ENCODE measurements at regions not wholly inside any gene's neighbourhood (a gene's known extent, or its start where the extent isn't known, plus 50 kb on each side); places are given as distances from the start of the nearest gene placed in this dataset.

DNA sequence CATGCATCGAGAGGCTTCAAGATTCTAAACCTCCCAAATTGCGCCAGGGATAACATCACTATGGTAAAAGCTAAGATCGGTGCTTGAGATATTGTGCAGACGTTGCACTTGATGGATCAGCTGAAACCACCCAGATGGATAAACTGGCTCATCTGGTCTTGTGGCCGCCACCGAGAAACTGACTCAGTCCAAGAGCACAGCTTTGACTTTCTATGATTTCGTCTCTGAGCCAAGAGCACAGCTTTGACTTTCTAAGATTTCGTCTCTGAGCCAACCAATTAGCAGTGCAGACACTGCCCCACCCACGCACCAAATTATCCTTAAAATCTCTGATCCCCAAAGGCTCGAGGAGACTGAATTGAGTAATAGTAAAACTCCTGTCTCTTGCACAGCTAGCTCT, 687.2 kb downstream of the FAM133A start:
- DNase-seq = no peak

DNA sequence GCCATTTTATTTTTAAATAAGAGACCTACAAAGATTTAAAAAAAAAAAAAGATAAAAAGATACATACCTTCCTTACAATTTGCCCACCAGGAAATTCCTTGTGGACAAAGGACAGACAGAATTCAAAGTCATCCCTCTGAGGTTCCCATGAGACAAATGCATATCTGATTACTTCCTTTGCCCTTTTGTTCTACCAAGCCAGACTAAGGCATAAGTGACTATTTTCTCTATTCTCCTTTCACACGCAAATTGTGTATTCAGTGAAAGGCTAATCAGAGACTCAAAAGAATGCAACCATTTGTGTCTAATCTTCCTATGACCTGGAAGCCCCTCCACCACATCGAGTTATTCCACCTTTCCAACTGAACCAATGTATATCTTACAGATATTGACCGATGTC, 691.7 kb downstream of the FAM133A start:
- no peak for DNase-seq

DNA sequence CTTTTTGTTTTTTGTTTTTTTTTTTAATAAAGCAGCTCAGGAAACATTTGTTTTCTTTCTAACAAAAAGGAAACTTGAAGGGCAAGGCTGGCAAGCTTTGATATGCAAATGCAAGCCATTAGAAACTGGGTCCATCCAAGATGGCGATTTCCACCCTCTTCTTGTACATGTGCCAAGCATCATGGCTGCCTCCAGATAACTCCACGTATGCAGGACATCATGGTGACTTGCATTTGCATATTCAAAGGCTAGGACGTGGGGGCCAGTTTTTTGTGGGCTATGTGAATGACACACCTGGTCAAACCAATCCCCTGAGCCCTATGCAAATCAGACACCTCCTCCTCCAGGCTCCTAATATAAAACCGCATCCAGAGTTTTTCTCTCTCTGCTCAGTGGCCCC, 692.6 kb downstream of the FAM133A start:
- DNase-seq = no peak

DNA sequence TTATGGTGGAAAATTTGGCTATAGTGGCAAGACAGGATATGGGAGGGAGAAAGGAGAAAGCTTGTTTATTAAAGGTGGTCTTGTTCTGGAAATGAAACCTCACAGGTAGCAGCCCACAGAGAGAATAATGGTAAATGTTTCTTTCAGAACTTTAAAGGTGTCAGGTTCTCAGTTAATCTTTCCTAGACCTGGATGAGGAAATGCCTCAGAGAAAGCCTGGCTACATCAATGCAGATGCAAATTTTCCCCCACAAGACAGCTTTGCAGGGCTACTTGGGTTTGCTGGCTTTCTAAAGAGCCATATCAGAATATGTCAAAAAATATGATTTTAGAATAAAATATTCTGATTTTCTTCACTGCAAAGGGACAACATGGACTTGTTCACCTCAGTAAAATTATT, 715.0 kb downstream of the FAM133A start:
- DNase-seq = no peak

DNA sequence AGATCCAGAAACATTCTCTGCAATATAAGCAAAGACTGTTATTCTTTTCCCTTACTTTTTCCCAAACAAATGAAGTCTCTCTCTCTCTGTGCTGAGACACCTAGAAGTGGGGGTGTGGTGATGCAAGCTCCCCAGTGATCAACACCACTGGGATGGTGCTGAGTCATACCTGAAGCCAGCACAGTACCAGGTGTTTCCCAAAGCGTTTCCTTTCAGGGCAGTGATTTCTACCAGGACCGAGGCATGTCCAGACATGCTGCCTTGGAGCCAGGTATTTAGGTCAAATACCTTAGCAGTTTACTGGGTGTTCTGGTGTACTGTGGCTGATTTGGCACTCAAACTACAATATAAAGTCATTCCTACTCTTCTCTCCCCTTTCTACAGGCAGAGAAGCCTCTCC, 726.5 kb downstream of the FAM133A start:
- no peak for DNase-seq

DNA sequence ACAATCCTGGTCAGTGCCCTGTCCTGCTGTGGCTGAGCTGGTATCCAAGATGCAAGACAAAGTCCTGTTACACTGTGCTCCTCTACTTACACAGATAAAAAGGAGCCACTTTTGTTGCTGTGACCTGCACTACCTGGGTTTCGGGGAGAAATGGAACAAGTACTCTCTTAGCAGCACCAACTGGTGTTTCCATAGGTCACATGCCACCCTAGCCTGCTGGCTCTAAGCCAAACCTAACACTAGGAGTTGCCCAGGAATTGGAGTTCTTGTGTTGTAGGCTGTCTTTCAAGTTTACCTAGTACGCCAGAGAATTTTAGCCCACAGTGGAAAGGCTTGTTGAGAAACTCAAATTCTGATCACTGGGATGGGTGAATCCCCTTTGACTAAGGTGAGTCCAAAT, 727.4 kb downstream of the FAM133A start:
- no peak for DNase-seq

DNA sequence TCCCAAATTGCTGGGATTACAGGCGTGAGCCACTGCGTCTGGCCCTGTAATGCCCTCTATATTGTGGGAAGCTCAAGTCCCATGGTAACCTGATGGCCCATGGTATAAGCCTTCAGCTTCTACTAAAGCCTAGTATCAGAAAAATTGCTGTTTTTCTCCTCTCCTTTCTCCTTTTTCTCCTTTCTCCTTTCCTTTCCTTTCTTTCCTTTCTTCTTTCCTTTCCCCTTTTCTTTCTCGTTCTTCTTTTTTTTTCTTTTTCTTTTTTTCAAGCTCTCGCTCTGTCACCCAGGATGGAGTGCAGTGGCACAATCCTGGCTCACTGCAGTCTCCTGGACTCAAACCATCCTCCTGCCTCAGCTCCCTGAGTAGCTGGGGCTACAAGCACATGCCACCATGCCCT, 740.7 kb downstream of the FAM133A start:
- no peak for DNase-seq

DNA sequence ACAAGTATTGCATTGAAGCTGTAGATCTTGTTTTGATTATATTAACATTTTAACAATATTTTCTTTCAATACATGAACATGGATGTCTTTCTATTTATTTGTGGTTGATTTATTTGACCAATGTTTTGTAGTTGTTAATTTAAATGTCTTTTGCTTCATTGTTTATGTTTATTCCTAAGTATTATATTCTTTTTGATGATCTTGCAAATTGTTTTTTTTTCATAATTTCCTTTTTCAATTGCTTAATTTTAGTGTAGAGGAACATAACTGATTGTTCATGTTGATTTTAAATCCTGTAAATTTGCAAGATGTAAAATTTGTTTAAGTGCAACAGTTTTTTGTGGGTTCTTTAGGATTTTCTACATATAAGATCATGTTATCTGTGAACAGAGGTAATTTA, 744.1 kb downstream of the FAM133A start:
- DNase-seq = no peak

DNA sequence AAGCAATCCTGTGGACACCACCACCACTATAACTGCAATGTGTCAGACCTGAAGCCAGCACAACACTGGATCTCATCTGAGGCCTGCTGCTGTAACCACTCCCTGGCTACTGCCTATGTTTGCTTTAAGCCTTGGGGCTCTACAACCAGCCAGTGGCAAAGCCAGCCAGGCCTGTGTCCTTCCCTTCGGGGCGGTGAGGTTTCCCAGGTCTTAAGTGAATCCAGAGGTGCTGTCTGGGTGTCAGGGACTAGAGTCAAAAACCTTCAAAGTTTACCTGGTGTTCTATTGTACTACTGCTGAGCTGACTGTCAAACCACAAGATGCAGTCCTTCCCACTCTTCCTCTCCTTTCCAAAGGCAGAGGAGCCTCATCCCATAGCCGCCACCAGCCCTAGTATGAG, 750.5 kb downstream of the FAM133A start:
- DNase-seq = no peak

DNA sequence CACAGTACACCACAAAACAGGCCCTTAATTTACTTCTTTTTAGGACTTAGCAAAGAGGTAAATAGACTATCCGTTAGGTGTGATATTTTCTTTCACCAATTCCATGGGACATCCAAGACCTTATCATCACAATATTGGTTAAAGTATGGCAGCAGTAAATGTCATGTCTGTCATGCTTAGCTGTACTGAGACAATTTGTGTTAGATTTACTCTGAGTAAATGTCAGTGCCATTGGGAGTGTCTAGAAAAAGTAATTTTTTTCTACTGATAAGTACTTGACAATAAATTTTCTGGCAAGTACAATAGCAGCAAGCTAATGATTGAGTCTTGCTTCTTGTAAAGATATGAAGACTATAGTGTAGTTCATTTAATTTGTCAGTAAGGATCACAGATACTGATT, 756.1 kb downstream of the FAM133A start:
- DNase-seq = no peak

DNA sequence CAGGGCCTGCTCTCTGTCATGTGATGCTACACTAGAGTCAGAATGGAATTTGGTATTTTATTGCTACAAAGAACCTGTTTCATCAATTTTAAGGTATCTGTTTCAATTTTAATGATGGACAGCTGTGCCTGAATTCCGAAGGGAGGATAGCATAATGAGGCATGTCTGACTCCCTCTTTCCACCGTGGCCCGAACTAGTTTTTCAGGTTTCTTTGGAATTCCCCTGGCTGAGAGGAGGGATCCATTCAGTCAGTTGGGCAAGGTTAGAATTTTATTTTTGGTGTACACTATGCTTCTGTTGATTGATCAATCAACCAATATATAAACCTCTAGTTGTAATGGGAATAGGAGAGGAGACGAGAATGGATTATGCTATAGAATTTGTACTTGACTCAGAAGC, 761.8 kb downstream of the FAM133A start:
- DNase-seq = no peak

DNA sequence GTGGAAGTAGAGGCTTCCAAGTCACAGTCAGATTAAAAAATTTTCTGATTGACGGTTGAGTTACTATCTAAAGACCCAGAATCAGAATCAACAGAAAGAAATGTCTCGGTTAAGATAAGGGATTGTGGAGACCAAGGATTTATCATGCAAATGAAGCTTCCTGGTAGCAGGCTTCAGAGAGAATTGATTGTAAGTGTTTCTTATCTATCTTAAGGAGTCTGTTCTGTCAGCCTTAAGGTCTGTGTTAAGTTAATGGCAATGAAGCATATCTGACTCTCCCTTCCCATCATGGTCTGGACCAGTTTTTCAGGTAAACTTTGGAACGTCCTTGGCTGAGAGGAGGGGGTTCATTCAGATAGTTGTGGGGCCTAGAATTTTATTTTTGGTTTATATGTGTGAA, 780.2 kb downstream of the FAM133A start:
- no peak for DNase-seq

DNA sequence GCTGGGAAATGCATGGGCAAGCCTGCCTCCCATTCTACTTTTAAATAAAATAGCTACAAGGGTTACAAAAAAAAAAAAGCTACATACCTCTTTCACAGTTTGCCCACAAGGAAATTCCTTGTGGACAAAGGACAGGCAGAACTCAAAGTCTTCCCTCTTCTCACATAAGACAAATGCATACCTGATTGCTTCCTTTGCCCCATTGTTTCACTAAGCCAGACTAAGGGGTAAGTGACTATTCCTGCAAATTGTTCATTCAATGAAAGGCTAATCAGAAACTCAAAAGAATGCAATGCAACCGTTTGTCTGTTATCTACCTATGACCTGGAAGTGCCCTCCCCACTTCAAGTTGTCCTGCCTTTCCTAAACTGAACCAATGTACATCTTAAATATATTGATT, 780.6 kb downstream of the FAM133A start:
- no peak for DNase-seq

DNA sequence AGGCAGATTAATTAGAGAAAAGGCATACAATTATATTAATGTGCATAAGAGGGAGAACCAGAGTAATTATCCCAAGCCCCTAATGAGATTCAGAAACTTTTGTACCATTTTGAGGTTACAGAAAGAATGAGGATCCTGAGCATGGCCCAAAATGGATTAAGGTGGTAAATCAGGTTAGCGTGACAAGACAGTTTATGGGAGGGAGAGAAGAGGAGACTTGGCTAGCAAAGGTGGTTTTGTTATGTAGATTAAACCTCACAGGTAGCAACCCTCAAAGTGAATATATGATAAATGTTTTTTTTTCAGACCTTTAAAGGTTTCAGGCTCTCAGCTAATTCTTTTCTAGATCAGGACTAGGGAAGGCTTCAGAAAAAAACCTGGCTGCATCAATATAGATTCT, 781.8 kb downstream of the FAM133A start:
- DNase-seq = no peak

DNA sequence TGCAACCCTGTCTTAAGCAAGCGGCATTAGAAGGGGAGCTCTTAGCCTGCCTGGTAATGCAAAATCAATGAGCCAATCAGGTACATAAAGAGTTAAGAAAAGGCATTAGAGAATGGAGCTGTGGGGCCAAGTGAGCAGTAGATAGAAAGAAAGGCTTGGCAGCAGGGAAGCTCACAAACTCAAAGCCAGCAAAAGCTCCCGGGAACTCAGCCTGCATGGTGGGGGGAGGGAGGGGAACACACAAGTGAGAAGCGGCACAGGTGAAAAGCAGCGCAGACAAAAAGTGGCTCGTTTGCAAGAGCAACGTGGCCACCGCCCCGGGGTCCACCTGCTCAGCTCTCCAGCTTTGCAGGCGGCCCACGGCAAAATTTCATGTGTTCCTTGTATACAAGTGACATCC, 818.5 kb downstream of the FAM133A start:
- DNase-seq = no peak

DNA sequence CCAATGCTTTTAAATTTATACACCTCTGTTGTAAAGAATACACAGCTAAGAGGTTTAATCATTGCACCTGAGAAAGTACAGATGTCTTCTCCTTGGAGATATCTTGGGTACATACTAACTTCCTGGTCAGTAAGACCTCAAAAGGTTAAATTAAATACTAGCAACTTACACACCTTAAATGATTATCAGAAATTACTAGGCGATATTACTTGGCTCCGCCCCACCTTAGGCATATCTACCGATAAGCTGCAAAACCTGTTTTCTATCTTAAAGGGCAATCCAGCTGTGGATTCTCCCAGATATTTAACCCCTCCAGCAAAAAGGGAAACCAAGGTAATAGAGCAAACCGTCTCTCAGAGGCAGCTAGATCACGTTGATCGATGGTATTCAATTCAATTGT, 819.4 kb downstream of the FAM133A start:
- DNase-seq = no peak

DNA sequence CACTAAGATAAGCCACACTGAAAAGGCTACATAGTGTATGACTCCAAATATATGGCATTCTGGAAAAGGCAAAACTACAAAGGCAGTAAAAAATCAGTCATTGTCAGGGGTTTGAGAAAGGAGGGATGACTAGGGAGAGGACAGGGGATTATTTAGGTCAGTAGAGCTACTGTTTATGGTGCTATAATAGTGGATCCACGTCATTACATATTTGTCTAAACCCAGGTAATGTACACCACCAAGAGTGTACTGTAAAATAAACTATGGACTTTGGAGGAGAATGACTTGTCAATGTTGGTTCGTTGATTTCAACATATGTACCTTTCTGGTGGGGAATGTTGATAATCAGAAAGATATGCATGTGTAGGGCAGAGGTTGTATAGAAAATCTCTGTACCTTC, 837.6 kb downstream of the FAM133A start:
- DNase-seq = no peak

DNA sequence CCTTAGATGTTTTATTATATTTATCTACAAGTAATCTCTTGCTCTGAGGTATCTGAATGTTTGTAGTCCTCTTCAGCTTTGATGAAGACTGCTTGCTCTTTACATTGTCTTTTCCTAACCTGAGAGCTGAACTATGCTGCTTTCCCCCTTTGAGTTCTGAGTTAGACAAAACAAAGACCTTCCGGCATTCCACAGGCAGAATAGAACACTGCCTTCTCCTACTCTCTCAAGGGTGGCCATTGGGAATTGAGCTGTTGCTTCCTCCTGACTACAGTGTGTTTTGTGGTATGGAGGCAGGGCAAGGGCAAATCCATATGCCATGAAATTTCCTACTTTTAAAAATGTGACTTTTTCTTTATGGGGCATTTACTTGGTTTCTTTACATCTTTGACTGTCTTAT, 841.0 kb downstream of the FAM133A start:
- no peak for DNase-seq

DNA sequence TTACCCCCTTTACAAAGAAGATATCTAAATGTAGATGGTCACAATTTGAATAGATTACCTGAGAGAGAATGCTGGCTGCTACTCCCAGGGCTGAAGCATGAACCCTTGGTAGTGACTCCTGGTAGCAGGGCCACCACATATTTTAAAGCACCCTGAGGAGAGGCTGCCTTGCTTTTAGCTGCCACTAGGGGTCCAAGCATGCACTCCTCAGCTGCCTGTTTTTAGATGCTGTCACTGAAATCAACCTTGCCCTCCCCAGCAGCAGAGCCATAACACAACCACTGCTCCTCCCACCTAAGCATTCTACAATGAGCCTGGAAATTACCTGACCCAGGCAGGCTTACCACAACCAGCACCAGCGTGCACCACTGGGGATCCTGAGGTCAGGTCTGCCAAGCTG, 850.9 kb downstream of the FAM133A start:
- DNase-seq = no peak

DNA sequence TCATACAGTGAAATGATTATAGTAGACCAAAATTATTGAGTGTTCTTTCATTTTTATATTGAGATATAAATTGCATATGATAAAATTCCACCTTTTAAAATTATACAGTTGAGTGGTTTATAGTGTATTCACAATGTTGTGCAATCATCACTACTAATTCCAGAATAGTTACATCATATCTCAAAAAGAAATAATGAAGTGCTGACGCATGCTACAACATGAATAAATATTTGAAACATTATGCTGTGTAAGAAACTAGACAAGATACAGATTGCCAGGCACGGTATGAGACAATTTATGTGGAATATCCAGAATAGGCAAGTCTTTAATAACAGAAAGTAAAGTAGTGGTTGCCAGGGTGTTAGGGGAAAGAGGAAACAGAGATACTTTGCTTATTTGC, 871.7 kb downstream of the FAM133A start:
- no peak for DNase-seq

DNA sequence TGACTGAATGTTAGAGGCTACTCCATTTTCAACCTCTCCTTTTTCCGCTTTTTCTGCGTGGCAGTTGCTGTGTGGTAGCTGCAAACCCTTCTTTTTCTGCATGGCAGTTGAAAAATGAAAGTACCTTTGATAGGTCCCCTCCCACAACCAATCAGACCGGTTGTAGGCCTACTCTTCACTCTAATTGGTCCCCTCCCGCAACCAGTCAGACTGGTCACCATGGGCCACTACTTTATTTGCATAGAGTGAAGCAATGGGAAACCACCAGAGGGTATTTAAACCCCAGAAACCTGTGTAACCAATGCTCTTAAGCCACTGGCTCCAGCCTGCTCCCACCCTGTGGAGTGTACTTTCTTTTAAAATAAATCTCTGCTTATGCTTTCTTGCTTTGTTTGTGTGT, 877.8 kb downstream of the FAM133A start:
- no peak for DNase-seq

DNA sequence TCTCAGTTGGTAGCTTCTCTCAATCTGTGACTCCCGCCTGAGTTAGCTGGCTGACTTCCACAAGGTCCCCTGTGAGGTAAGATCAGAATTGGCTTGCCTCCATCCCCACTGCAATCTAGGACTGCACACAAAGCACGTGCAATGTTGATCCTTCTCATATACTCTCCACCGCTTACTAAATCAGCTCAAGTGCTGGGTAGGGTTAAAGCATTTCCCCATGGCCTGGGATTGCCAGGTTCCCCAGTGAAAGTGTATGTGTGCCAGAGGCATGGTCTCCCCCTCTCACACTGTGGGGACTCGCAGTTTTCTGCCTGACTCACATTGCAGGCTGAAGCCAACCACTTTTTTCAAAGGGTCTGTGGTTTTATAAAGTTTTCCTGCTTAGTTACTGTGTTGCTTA, 886.9 kb downstream of the FAM133A start:
- no peak for DNase-seq

DNA sequence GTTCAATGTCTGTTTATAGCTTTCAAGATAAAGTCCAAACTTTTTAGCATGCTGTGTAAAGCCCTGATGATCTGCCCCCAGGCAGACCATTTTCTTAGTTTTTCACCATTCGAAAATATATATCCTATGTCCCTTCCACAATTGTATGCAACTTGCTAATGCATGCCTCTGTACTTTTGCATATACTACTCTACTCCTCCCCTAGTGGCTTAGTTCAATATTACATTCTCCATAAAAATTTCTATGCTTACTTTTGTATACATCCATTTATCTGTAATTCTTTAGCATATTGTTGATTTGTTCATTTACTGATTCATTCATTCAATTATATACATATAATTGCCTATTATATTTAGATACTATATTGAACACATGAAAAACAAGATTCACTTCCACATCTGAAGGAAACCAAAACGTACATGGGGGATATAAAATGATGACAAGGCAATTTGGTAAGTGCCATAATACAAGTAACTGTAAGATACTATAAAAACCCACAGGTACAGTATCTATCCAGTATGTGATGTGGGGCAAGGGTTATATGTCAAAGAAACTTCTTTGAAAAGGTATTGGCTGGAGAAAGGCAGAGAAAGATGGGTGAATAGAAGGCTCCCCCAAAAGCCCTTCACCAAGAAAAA, 902.5 kb downstream of the FAM133A start:
- DNase-seq = no peak

DNA sequence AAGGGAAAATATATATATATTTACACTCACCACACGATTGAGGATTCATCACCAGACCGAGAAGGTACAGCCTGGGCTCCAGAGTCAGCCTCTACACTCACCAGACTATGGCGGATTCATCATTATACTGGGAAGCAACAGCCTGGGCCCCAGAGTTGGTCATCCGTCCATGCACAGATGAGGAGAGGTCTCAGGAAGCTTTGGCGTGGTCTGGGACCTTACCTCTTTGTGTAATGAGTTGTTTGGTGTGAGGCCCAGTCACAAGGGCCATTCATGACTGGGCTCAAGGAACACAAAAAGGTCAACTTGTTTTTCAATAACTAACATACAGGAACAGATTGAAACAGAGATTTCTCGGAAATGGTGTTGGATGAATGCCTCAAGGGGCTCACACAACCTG, 926.1 kb downstream of the FAM133A start:
- DNase-seq = no peak

DNA sequence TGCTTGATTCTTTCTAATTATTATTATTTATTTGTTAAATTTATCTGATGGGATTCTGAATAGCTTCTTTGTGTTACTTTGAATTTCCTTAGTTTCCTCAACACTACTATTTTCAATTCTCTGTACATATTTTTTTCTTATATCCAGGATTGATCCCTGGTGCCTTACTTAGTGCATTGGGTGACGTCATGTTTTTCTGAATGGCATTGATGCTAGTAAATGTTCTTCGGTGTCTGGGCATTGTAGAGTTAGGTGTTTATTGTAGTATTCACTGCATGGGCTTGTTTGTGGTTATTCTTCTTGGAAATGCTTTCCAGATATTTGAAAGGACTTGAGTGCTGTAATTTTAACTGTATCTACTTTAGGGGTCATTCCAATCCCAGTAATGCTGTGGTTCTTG, 938.1 kb downstream of the FAM133A start:
- no peak for DNase-seq

DNA sequence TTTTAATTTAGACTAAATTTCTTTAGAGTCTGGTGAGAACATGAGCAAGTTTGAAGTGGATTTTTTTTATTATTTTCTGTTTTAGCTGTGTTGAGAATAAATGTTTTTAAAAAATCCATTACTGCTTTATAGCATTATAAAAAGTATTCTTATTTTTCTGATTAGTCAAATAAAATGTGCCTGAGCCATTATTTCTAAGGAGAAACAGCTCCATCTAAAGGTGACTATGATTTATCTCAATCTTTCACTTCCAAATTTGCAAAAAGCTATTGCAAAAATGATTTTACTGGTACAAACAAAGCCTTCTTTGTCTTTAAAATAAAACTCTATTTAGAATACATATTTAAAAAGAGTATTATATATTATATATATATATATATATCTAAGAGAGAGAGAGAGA, 959.2 kb downstream of the FAM133A start:
- DNase-seq = no peak
